ENCODE measurements at regions not wholly inside any gene's neighbourhood (a gene's known extent, or its start where the extent isn't known, plus 50 kb on each side); places are given as distances from the start of the nearest gene placed in this dataset.

DNA sequence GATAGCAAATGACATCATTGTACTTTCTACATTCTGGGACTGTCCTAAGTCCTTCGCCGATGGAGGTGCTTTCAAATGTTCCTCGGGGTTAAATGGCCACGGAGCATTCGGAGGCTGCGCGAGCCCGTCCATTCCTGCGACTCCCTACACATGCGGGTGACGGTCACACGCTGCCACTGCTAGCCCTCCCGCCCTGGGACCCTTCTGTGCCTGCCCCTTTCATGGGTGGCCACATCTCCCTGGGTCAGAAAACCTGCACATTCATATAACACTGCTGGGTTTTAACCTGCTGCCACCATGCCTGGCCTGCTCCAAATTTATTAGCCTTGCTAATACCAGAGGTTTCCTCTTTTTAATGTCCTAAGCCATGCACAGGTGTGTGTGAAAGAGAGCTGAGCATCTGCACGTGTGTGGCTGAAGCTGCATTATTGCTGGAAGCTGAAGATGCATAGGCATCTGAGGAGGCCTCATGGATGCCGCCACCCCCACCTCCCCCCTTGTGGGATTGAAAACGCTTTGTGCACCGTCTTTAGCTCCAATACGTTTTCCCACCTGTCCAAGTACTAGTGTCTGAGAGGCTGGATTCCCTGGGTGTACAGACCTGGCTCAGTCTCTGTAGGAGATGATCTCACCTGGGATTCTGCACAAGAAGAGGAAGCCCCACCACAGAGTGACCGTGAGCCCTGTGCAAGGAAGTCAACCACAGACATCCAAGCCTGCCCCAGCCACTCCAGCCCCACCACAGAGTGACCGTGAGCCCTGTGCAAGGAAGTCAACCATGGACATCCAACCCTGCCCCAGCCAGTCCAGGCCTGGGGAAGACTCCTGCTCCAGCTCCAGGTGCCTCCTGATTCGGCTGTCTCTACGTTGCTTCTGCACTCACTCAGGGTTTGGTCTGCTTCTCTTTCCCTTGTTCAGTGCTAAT, 626.4 kb downstream of the BRD1 start:
- Mint-ChIP-seq H3K27ac (ENCODE audit: unreplicated experiment) (no peak overlapping the region), H3K27me3 (ENCODE audit: low read depth) (peaks cover 37% of the 10 kb centered on the region), H3K4me1 (peaks cover 4% of the 10 kb centered on the region), H3K36me3 (ENCODE audit: low read depth) (no peaks in the 10 kb centered on the region), H3K4me3 (no peak overlapping the region), H3K9me3 (no peaks in the 10 kb centered on the region)
- DNase-seq (ENCODE audit: low read depth, low spot score) = no peak
- TF ChIP-seq, protein P1, sequence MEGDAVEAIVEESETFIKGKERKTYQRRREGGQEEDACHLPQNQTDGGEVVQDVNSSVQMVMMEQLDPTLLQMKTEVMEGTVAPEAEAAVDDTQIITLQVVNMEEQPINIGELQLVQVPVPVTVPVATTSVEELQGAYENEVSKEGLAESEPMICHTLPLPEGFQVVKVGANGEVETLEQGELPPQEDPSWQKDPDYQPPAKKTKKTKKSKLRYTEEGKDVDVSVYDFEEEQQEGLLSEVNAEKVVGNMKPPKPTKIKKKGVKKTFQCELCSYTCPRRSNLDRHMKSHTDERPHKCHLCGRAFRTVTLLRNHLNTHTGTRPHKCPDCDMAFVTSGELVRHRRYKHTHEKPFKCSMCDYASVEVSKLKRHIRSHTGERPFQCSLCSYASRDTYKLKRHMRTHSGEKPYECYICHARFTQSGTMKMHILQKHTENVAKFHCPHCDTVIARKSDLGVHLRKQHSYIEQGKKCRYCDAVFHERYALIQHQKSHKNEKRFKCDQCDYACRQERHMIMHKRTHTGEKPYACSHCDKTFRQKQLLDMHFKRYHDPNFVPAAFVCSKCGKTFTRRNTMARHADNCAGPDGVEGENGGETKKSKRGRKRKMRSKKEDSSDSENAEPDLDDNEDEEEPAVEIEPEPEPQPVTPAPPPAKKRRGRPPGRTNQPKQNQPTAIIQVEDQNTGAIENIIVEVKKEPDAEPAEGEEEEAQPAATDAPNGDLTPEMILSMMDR (conservative IDR thresholded peaks at IDR 0.05) = no peak

DNA sequence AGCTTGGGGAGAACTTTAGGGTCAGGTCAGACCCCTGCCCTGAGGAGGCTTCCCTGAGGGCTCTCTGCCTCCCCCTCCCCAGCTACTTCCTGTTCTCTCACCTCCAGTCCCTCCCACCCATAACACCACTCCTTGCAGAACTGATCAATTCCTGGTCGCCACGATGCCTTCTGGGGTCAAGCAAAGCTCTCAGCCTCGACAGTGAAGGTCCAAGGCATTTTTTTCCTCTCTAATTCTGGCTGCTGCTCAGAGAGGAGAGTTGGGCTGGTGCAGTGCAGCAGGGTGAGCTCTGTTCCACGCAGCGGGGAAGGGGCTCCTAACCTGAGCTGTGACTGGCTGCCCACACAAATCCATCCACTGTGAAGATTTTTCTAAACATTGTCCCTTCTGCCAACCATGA, 628.4 kb downstream of the BRD1 start:
- no peaks in the 10 kb centered on the region for H3K9me3 Mint-ChIP-seq
- H3K4me1 Mint-ChIP-seq = peaks cover 4% of the 10 kb centered on the region
- no peak overlapping the region for H3K27ac Mint-ChIP-seq (ENCODE audit: unreplicated experiment)
- no peak overlapping the region for H3K4me3 Mint-ChIP-seq
- TF ChIP-seq, protein P1 (conservative IDR thresholded peaks at IDR 0.05) = no peak
- no peak for DNase-seq (ENCODE audit: low read depth, low spot score)
- peaks cover 37% of the 10 kb centered on the region for H3K27me3 Mint-ChIP-seq (ENCODE audit: low read depth)
- H3K36me3 Mint-ChIP-seq (ENCODE audit: low read depth) = no peaks in the 10 kb centered on the region

DNA sequence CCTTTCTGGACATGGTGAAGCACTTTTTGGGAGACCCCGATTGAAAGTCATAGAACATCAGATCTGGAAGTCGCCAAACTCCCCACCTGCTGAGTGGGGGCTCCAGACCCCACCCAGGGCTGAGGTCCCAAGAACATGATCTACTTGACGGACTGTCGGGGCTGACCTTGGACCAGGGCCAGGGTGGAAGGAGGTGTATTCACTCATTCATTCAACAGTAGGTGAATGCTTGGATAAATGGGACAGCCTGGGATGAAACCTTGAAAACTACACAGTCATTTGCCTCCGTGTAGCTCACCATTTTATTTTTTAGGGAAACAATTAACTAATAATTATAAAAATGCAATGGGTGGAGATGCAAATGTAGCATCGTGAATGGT, 629.0 kb downstream of the BRD1 start:
- H3K27ac Mint-ChIP-seq (ENCODE audit: unreplicated experiment) = no peak overlapping the region
- no peaks in the 10 kb centered on the region for H3K36me3 Mint-ChIP-seq (ENCODE audit: low read depth)
- H3K27me3 Mint-ChIP-seq (ENCODE audit: low read depth) = peaks cover 37% of the 10 kb centered on the region
- peaks cover 3% of the 10 kb centered on the region for H3K4me1 Mint-ChIP-seq
- H3K9me3 Mint-ChIP-seq = no peaks in the 10 kb centered on the region
- TF ChIP-seq, protein P1 (conservative IDR thresholded peaks at IDR 0.05) = no peak
- no peak overlapping the region for H3K4me3 Mint-ChIP-seq
- no peak for DNase-seq (ENCODE audit: low read depth, low spot score)

DNA sequence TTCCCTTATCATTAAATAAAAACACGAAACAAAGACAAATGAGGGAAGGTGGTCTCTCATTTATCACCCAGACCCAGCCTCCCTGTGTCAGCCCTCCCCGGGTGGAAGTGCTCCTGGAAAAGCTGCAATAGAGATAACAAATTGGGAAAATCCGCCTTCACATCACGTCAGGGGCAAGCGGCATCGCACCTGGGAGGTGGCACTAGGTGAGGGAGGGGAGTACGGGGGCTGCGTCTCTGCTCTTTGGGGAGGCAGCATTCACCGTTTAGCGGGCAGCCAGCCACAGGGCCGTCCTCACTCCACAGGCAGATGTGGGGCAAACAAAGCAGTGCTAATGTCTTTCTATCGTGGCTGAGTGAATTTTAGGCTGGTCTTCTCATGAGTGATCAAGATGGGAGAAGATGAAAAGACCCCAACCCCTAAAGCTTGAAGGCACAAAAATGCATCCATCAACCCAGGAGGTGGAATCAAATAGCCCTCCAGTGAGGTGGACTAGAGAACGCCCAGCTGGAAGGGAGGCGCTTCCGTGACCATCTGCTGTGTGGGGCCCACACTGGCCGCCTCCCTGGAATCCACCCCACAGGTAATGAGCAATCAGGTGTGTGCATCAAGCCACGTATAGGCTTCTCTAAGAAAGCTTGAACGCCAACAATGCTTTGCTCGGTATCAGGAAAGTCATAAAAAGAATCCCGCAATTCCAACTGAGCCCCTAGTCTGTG, 629.5 kb downstream of the BRD1 start:
- no peaks in the 10 kb centered on the region for H3K9me3 Mint-ChIP-seq
- peaks cover 37% of the 10 kb centered on the region for H3K27me3 Mint-ChIP-seq (ENCODE audit: low read depth)
- H3K27ac Mint-ChIP-seq (ENCODE audit: unreplicated experiment) = no peak overlapping the region
- no peaks in the 10 kb centered on the region for H3K36me3 Mint-ChIP-seq (ENCODE audit: low read depth)
- H3K4me3 Mint-ChIP-seq = no peak overlapping the region
- DNase-seq (ENCODE audit: low read depth, low spot score) = no peak
- TF ChIP-seq, protein P1 (conservative IDR thresholded peaks at IDR 0.05) = no peak
- H3K4me1 Mint-ChIP-seq = no peaks in the 10 kb centered on the region

DNA sequence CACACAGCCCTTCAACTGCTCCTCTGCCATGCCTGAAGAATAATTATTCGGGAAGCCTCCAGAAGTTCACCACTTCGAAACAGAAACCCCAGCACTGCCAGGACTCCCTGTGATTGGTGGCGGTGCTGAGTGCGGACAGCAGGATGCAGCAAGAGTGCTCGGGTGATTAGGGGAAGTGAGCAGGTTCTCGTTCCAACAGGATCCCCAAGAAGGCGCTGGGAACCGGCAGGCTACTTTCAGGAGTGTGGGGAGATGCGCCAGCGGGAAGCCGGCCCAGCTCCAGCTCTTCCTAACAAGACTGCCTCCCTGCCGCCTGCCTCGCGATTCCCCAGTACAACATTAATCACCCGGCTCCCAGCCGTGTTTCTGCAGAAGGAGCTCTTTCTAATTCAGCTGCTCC, 630.2 kb downstream of the BRD1 start:
- H3K27me3 Mint-ChIP-seq (ENCODE audit: low read depth) = peaks cover 37% of the 10 kb centered on the region
- H3K4me1 Mint-ChIP-seq = no peaks in the 10 kb centered on the region
- no peak overlapping the region for H3K27ac Mint-ChIP-seq (ENCODE audit: unreplicated experiment)
- DNase-seq (ENCODE audit: low read depth, low spot score) = no peak
- TF ChIP-seq, protein P1 (conservative IDR thresholded peaks at IDR 0.05) = no peak
- H3K9me3 Mint-ChIP-seq = no peaks in the 10 kb centered on the region
- no peaks in the 10 kb centered on the region for H3K36me3 Mint-ChIP-seq (ENCODE audit: low read depth)
- H3K4me3 Mint-ChIP-seq = no peak overlapping the region

Data from neural crest cell (in vitro differentiated cells).